ENCODE measurements at regions not wholly inside any gene's neighbourhood (a gene's known extent, or its start where the extent isn't known, plus 50 kb on each side); places are given as distances from the start of the nearest gene placed in this dataset.
A peak's percentile ranks its signal among the peaks of the same experiment; 100 is the strongest.

DNA sequence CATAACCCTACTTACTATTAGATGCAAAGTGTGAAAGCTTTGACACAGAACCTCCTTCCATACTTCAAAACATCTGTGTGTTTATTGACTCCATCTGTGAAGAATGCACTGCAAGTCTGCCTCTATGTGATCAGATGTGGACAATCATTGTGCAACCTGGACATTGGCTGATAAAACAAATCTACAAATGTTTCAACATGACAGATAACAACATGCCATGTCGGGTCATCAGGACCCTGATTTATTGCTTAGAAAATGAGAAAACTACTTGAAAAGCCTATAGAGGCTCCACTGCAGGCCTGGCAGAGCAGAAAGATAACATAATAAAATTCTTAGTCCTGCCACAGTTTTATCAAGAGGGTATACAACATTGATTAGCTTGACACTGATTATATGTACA, 1286.4 kb downstream of the GRIK2 start:
- no peak for DNase-seq

DNA sequence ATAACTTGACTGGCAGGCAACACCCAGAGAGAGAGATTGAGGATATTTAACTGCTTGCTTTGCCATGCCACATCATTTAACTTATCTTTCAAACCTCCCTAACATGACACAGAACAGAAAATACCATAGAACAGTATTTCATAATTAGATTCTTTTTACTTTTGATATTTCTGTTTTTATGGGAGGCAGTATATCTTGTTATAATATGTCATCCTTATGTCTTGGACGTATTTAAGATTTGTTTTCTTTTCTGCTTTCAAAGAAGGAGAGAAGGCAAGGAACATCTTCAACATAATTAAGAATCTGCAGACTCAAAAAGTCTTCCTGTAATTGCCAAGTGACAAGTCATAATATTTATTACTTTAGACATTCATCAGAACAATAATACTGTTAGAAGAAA, 1283.7 kb downstream of the GRIK2 start:
- no peak for DNase-seq

DNA sequence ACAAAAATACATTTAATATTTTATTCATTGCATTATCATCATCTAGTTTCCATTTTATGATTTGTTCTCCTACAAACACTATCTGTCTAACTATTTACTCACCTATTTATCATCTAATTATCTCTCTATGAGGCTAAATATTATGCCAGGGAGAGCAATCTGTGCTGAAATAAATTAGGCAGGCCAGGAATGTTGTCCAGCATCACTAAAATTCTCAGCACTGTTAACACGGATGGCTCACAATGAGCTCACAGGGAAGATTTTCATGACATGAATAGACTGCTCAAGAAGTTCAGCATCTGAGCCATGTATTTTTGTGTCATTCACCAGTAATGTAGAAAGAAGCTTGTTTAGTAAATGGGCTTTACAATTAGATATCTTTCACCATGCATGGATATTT, 1277.2 kb downstream of the GRIK2 start:
- DNase-seq = no peak

DNA sequence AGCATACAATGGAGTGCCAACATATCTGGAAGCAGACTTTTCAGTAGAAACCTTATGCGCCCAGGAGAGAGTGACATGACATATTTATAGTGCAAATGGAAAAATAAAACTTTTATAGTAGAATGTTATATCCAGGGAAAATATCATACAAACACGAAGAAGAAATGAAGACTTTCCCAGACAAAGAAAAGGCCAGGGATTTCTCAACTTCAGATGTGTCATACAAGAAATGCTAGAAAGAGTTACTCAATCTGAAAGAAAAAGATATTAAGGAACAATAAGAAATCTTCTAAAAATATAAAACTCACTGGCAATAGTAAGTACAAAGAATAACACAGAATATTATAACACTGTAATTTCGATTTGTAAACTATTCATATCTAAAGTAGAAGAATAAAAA, 1269.3 kb downstream of the GRIK2 start:
- no peak for DNase-seq

DNA sequence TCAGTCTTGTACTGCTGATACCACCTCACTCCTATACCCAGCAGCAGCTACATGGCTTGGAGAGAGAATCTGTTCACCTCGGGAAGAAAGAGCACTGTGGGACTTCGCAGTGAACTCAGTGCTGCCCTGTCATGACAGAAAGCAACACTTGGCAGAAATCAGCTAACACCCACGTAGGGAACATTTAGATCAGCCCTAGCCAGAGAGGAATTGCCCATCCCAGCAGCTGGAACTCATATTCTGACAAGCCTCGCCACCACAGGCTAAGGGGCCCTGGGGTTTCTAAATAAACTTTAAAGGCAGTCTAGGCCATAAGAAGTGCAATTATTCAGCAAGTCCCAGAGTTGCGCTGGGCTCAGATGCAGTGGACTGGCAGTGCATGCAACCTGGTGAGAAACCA, 1266.8 kb downstream of the GRIK2 start:
- DNase-seq = no peak

DNA sequence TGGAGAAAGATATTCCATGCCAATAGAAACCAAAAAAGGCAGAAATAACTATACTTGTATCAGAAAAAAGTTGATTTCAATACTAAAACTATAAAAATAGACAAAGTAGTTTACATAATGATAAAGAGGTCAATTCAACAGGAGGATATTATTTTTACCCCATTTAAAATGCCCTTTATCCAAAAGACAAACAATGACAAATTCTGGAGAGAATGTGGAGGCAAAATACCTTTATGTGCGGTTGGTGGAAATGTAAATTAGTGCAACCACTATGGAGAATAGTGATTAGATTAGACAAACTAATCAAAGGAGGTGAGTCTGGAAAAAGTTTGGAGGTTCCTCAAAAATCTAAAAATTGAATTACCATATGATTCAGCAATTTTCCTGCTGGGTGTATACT, 1262.3 kb downstream of the GRIK2 start:
- no peak for DNase-seq

DNA sequence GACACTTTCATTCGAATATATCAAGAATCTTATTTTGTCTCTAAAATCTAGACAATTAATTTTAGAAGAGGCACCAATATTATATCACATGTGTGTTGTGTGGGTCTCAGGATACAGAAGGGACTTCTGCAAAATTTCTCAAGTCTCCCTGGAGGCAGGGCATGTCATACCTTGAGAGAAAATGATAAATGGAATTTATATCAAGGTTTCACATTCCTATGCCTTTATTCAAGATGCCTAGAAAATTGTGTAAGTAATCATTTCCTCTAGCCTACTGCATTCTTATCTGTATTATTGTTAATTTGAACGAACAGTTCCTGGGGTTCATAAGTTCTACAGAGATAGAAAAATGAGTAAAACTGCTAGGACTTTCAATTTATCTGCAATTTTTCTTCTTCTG, 1247.9 kb downstream of the GRIK2 start:
- DNase-seq = no peak

DNA sequence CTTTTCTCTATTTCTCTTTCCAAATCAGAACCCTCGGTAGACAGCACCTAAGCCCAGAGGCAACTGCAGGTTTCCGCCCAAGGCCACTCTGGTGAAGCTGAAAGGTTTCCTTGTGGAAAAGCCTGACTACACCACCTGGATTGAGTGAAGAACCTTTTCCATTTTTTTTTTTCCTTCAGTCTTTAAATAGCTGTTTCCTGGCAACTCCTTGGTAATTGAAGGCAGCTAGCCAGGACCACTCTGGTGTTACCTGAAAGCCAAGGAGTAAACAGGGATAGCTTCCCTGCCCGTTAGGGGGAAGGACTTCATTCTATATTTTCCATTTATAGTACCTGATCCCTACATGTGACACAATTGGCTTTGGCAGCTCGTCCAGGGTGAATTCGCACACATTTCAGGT, 1238.4 kb downstream of the GRIK2 start:
- no peak for DNase-seq

DNA sequence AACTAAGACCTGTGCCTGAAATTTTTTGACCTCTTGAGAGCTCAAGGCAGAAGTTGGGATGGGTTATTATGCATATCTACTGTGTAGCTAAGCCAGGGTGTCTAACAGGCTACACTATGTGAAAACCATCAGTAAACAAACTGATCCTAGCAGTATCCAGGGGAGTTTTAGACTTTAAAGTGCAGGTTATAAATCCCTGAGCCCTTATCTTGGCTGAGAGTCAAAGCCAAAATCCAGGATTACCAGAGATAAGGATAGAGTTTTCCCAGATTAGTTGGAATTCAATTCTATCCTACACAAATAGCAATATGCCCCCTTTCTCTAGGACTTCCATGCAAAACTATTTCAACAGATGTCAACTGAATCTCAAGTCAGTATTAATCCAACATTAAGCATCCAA, 1229.7 kb downstream of the GRIK2 start:
- no peak for DNase-seq

DNA sequence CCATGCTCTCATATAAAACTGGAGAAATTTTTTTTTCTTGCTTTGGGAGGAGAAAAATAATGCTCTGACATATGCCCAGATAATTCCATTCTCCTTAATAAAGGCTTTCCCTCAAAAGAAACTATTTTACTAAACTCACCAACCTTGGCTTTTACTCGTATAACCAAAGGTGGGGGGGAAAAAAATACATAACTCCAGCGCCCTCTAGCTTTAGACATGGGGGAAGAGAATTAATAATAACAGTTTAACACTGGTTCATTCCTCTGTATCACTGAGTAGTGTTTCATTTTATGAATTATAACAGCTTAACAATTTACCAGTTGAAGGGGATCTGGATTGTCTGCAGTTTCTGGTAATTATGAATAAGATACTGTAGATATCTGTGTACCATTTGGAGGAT, 1226.1 kb downstream of the GRIK2 start:
- DNase-seq = peak; percentile 24

DNA sequence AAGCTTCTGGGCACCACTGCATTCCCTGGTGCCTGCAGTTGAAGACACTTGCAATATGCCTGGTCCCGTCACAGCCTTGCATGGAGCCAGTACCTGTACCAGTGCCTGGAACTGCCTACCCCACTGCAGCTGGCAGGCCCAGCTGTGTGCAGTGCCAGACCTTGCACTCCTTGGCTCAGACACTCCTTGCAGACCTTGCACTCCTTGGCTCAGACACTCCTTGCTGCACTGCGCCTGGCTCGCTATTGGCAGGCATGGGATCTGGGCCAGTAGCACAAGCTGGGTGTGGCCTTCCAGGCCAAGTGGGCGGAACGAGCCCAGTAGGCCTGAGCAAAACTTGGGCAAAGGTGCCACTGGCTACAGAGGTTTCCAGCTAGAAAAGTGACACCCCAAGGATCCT, 1189.1 kb downstream of the GRIK2 start:
- DNase-seq = no peak

DNA sequence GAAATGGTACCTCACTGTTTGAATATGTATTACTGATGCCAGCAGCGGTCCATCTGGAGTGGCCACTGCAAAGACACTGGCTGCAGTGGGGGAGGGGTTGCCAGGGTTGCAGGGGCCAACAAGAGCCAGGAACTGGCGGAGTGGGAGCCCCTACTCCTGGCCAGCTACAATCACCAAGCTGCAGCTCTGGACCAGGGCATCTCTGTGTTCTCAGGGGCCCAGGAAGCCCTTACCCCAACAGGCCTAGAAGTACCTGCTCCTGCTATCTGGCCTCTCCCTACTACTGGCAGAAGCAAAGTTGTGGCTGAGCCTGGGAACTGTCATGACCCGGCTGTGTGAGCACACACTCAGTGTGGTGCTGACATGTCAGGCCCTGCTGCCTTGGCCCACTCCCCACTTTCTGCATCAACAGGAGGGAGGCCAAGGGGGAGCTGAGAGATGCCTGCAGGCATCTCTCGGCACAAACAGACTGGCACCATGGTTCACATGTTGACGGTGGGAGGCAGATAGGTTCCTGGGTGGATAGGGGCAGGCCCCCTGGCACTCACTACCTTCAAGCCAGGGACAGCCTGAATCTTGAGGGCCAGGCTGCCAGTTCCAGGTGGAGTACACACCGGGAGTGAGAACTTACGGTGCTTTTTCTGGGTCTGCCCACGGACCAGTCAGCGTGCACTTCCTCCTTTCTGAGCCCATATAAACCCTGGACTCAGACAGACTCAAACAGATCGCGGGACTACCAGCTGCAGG, 1188.0 kb downstream of the GRIK2 start:
- DNase-seq = no peak

DNA sequence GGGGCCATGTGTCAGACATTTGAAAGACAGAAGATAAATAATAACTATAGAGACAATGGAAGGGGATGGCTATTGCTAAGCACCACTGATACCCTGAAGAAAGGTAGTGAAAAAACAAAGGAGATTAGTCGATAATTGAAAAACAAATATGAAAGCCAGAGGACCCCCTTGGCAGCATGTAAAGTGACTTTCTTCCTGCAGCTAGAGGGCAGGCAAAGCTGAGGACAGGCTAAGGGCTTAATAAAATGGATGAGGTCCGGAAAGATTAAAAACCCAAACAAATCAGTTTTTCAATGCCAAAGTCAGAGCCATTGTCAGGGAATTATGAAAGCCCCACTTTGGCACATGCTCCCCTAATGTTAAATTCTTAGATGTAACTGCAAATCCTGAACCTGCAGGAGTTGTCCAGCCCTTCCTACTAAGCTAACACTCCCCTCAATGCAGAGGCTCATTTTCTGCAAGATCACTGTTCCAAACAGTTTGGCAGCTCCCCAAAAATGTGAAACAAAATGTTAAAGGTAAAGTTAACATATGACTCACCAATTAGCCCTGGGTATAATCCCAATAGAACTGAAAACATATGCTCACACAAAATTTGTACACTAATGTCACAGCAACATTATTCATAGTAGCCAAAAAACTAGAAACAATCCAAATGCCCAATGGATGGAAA, 1177.9 kb downstream of the GRIK2 start:
- DNase-seq = no peak

DNA sequence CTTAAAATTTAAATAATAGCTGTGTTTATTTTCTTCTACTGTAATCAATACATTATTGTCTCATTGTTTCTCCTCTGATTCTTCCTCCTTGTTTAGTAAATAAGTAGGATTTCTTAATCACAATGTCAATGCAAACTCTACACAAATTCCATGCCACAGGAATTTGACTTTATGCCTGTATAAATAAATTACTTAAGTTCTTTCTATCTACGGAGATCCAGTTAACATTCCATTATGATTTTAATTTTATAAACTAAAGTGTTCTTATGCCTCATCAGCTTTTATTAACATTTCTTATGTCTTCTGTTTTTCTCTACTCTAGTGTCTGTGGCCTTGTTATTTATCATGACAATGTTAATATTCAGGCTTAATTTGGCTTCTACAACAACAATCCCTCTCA, 1169.2 kb downstream of the GRIK2 start:
- no peak for DNase-seq

DNA sequence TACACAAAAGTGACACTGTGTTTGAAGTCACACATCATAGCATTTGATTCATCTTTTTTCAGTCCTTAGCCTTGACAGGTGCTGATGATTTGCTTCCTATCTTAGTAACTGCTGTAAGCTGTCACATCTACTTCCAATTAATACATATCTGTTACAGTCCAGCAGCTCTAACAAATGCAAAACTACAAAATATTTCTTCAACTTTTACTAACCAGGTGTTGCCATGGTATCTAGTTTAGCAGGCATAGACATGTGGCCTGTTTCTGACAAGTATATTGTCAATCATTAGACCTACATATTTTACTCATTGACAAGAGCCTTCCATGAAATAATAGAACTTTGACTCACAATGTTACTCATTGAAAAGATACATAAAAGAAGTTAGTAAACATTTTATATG, 1159.7 kb downstream of the GRIK2 start:
- no peak for DNase-seq

DNA sequence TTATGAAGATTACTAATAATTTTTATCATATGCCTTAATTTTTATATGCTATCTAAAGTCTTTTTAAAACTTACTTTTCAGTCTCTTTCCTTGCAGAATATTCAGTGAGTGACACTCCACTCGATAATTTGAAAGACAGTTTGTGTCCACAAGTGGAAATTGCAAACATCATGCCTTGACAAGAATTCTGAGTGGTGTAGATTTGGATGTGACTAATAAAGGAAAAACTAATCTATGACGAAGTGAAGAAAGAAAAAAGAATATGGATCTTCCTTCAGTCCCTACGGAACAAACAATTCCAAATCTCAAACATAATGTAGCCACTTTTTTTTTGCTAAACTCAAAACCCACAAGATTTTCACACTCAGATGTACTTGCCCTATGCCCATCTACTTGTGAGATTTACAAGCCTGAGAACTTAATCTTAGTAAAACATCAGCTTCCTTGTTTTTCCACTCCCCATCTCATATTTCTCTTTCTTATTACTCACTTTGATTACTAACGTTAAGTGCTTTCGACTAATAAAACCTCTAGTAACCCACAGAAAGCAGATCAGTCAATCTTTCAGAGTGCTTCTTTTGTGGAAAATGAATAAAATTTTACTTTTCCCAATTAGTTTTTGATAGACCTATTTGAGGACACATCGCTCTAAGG, 1155.8 kb downstream of the GRIK2 start:
- DNase-seq = no peak

DNA sequence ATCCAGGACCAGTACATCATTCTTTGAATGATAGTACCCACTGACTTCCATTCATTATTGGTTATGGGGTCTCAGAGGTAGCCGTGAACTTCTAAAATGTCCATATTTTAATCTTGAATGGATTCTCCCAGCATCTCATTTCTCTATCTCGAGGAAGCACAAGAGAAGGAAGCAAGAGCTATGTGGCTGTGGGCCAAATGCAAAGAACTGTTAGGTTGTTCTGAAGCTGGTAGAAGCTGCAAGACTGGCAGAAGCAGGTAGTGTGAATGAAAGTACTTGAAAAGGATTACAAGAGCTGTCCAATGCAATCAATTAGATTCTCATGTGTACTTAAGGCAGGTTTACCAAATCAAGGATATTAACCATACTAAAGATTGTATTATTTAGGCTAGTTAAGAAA, 1131.8 kb downstream of the GRIK2 start:
- no peak for DNase-seq

DNA sequence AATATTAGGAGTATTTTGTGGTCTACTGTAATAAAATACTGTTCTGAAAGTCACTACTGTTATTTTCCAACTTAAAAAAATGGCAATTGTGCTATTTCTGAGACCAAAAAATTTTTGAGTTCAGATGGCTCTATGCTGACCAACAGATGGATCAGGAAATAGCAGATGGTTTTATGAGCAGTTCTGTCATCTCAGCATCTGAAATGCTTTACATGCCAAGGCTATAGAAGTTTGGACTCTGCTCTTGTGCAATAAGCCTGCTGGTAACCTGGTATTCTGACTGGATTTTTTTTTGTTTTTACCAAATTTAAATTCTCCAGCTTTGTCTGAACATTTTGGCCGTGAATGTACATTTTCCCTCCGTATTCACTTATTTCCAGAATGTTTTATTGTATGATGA, 1127.5 kb downstream of the GRIK2 start:
- no peak for DNase-seq

DNA sequence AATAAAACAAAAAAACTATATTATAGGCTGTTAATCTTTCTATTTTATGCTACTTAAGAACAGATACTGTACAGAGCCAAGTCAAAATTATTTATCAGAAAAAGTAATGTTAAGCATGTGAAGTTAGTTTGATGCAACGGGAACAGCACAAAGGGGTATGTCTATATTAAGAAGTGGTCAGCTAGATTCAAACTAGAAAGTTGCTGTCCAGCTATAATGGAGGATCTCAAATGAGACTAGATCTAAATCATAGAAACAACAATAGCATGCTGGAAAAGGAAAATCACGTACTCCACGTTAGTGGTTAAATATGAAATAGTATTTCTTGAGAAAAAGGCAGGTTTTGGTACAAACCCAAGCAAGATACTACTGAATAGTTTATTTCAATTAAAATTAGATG, 1124.0 kb downstream of the GRIK2 start:
- DNase-seq = no peak

DNA sequence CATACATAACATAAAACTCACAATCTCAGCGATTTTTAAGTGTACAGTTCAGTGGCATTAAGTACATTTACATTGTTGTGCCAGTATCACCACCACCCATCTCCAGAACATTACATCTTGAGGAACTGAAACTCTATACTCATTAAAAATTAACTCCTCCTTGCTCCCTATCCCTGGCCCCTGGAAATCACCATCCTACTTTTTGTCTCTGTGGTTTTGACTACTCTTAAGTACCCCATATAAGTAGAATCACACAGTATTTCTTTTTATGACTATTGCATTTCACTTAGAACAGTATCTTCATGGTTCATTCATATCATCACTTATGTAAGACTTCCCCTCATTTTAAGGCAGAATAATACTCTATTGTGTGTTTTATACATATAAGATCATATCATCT, 1108.1 kb downstream of the GRIK2 start:
- DNase-seq = no peak

DNA sequence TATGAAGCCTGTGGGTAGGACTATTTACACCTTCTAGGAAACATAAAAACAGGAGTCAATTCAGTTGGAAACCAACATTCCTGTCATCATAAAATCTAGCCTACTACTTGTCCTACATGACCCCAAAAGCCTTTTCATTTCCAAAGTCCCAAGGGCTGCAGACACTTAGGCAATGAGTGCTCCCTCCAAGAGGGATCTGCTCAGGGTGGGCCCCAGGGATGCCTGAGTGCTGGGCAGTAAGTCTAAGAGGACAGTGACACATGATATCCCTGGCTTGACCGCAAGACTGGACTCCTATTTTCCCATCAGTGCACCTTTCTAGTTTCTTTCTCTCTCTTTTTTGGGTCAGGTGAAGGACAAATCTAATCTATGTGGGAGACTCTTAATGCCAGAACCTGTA, 1101.3 kb downstream of the GRIK2 start:
- no peak for DNase-seq

DNA sequence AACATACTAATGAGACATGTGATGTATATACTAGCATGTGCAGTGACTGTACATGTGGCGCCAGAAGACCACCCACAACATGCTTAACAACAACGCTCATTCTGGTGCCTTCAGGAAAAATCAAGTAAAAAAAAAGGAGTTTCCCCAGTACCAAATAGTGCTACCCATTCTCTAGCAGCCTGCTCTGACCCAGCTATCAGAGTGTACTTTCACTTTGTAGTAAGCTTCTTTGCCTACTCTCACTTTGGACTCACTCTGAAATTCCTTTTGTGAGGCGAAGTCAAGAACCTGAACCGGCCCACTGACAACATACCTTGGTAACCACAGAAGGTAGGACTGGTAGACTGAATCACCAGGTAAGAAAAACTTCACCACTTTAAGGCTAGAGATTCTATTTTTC, 1100.0 kb downstream of the GRIK2 start:
- DNase-seq = no peak

DNA sequence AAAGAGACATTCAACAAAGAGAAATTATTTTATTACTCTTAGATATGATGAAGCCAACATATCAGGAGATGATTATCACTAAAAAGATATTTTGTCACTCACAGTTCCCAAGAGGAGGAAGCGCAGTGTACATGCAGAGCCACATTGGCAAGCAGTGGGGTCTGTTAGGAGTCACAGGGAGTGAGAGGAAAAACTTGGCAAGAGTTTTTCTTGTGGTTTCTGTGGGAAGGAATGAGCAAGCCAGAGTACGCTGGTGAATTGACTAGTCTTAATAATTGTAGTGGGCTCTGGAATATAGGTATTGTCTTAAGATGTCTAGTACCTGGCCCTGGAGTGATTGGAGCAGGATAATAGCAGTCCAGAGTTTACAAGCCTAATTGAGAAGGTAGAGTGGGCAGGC, 1095.2 kb downstream of the GRIK2 start:
- no peak for DNase-seq

DNA sequence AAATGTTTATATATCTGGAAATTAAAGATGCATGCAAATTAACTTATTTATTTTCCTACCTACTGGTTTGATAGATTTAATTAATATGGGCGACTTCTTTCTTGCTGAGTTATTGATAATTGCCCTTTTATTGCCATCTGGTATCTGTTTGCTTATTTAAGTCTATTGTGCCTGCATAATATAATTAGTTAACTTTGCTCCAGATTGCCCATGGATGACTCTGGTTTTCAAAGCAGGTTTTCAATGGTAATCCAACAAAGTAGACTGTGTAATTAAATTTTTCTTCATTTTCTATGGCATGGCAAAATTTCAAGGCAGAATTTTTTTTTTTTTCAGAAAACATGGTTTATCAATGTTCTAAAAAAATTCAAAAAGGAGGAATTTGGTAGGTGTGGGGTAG, 1092.0 kb downstream of the GRIK2 start:
- no peak for DNase-seq

Measured in hematopoietic multipotent progenitor cell treated with erythropoietin and hydrocortisone succinate and interleukin-3 and kit ligand, for 4 days (in vitro differentiated cells).